ENCODE measurements at regions not wholly inside any gene's neighbourhood (a gene's known extent, or its start where the extent isn't known, plus 50 kb on each side); places are given as distances from the start of the nearest gene placed in this dataset.

DNA sequence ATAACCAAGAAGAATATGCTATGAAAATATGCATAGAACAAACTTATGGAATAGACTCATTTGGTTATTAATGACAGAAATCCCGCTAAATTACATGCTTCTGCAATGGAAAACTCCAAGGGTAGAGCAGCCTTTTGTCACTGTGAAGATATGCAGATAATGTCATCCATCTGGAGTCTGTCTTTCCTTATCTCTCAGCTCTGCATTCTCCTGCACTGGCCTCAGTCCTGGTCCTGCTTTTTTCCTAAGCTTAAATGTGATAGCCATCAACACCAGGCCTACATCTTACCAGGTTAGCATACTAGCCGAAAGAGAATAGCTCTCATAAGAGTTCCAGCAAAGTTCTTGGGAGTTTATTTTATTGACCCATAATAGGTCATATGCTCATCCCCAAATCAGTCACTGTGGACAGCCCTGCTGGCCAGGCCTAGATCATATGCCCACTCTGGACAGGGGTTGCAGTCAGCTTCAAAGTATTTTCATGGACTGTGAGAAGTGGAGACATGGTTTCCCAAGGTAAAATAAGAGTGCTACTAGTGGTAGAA, 86.5 kb upstream of the LEF1 start:
- no peak overlapping the region for H3K4me3 Mint-ChIP-seq
- H3K9me3 Mint-ChIP-seq = peaks cover 2% of the 10 kb centered on the region
- H3K27ac Mint-ChIP-seq = no peak overlapping the region
- TF ChIP-seq, protein P1, sequence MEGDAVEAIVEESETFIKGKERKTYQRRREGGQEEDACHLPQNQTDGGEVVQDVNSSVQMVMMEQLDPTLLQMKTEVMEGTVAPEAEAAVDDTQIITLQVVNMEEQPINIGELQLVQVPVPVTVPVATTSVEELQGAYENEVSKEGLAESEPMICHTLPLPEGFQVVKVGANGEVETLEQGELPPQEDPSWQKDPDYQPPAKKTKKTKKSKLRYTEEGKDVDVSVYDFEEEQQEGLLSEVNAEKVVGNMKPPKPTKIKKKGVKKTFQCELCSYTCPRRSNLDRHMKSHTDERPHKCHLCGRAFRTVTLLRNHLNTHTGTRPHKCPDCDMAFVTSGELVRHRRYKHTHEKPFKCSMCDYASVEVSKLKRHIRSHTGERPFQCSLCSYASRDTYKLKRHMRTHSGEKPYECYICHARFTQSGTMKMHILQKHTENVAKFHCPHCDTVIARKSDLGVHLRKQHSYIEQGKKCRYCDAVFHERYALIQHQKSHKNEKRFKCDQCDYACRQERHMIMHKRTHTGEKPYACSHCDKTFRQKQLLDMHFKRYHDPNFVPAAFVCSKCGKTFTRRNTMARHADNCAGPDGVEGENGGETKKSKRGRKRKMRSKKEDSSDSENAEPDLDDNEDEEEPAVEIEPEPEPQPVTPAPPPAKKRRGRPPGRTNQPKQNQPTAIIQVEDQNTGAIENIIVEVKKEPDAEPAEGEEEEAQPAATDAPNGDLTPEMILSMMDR (IDR thresholded peaks at IDR 0.05; ENCODE audit: unreplicated experiment in 3 of 3) = no peak
- H3K36me3 Mint-ChIP-seq (ENCODE audit: low read depth) = no peaks in the 10 kb centered on the region
- H3K4me1 Mint-ChIP-seq = peaks cover 21% of the 10 kb centered on the region
- H3K27me3 Mint-ChIP-seq (ENCODE audit: low read depth) = no peaks in the 10 kb centered on the region

DNA sequence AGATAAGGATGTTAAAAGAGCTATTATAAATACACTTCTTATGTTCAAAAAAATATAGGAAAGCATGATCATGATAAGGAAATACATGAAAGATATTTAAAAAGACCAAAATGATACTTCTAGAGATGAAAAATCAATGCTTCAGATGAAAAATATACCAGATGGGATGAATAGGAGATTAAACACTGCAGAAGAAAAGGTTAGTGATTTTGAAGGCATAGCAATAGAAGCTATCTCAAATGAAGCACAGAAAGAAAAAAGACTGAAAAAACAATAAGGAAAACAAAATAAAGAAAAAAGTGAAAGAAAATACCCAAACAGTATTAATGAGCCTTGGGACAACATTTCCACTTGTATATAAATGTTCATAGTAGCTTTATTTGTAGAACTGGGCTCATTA, 80.7 kb upstream of the LEF1 start:
- TF ChIP-seq, protein P1 (IDR thresholded peaks at IDR 0.05; ENCODE audit: unreplicated experiment in 3 of 3) = no peak
- H3K4me1 Mint-ChIP-seq = peaks cover 24% of the 10 kb centered on the region
- peaks cover 5% of the 10 kb centered on the region for H3K36me3 Mint-ChIP-seq (ENCODE audit: low read depth)
- H3K9me3 Mint-ChIP-seq = peaks cover 16% of the 10 kb centered on the region
- no peak overlapping the region for H3K27ac Mint-ChIP-seq
- H3K27me3 Mint-ChIP-seq (ENCODE audit: low read depth) = no peaks in the 10 kb centered on the region
- H3K4me3 Mint-ChIP-seq = no peak overlapping the region

DNA sequence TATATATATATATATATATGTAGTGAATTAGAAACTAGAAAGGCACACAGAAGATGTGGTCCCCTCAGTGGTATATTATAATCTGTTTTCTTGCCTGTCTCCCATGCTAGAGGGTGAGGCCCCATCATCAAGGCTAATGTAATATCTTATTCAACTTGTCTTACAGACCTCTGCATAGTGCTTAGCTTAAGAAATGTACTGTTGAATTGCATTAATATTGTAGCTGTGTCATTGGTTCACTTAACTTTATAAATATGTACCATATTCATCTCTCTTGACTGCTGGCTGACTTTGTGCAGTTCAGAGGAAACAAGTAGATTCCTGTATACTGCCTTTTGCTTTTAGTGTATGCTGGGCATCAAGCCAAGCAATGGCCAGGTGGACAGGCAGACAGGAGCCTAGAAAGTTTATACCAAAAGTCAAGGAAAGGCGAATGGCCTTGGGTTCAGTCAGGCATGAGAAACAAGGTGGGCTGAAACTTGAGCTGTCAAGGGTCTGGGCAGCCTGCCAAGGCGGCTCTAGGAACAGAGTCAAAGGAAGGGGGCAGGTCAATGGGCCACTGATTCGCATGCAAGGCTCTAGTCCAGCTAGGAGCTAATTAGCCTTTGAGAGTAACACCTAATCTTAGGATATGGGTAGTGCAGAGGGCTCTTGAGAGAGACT, 78.8 kb upstream of the LEF1 start:
- no peak overlapping the region for H3K4me3 Mint-ChIP-seq
- H3K27ac Mint-ChIP-seq = peak overlapping the region; percentile 54 to 78 (median 77)
- peaks cover 25% of the 10 kb centered on the region for H3K4me1 Mint-ChIP-seq
- no peaks in the 10 kb centered on the region for H3K27me3 Mint-ChIP-seq (ENCODE audit: low read depth)
- peaks cover 5% of the 10 kb centered on the region for H3K36me3 Mint-ChIP-seq (ENCODE audit: low read depth)
- TF ChIP-seq, protein P1 (IDR thresholded peaks at IDR 0.05; ENCODE audit: unreplicated experiment in 3 of 3) = no peak
- peaks cover 16% of the 10 kb centered on the region for H3K9me3 Mint-ChIP-seq

DNA sequence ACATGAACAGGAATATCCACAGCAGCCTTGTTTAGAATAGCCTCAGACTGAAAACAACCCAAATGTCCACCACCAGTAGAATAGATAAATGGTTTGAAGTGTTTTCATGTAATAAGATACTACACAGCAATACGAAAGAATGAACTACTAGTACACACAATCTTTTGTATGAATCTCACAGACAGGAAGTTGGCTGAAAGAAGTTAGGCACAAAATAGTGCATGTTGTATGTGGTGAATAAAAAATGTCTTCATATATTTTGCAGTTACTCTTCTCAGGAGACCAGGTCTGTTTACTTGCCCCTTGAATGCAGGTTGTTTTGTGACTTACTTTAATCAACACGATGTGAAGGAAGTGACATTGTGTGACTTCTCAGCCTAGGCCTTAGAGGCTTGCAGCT, 75.9 kb upstream of the LEF1 start:
- Mint-ChIP-seq H3K4me1 (peaks cover 25% of the 10 kb centered on the region), H3K9me3 (peaks cover 13% of the 10 kb centered on the region), H3K4me3 (no peak overlapping the region), H3K27me3 (ENCODE audit: low read depth) (no peaks in the 10 kb centered on the region), H3K27ac (no peak overlapping the region), H3K36me3 (ENCODE audit: low read depth) (peaks cover 5% of the 10 kb centered on the region)
- TF ChIP-seq, protein P1 (IDR thresholded peaks at IDR 0.05; ENCODE audit: unreplicated experiment in 3 of 3) = no peak

DNA sequence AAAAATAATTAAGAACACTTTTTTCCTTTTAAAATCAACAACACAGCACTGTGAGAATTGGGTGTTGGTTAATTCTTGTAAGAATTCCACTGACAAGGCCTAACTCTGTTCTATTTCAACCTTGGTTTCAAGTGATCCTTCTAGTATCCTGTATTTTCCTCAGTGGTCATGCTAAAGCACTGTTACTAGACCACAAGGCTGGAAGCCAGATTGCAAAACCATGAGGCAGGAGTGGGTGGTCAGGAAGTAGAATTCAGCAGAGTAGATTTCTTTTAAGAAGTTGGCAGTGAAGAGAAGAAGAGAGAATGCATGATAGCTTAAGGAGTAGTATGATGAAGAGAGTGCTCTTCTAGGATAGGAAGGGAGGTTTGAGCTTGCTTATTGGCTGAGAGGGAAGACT, 71.6 kb upstream of the LEF1 start:
- Mint-ChIP-seq H3K9me3 (peaks cover 2% of the 10 kb centered on the region), H3K36me3 (ENCODE audit: low read depth) (no peaks in the 10 kb centered on the region), H3K4me1 (peaks cover 5% of the 10 kb centered on the region), H3K27me3 (ENCODE audit: low read depth) (no peaks in the 10 kb centered on the region), H3K4me3 (no peak overlapping the region), H3K27ac (no peak overlapping the region)
- TF ChIP-seq, protein P1 (IDR thresholded peaks at IDR 0.05; ENCODE audit: unreplicated experiment in 3 of 3) = no peak

DNA sequence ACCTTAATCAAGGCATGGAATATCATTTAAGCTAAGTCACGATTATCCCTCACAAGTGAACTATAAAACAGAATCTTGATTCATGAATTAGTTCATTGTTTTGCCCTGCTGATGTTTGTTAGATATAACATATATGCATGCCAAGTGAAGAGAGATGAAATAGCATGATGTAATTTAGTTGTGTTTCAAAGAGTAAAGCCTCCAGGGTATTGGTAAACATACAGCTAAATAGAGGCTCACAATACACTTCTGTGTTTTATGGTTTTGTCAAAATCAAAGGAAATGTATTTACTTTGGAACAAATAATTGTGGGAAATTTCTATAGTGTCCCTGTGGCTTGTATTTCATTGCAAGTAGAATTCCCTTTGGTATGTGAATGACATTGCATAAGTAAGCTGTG, 69.0 kb upstream of the LEF1 start:
- H3K9me3 Mint-ChIP-seq = peaks cover 9% of the 10 kb centered on the region
- no peak overlapping the region for H3K4me3 Mint-ChIP-seq
- no peaks in the 10 kb centered on the region for H3K36me3 Mint-ChIP-seq (ENCODE audit: low read depth)
- H3K4me1 Mint-ChIP-seq = no peaks in the 10 kb centered on the region
- H3K27ac Mint-ChIP-seq = no peak overlapping the region
- TF ChIP-seq, protein P1 (IDR thresholded peaks at IDR 0.05; ENCODE audit: unreplicated experiment in 3 of 3) = no peak
- no peaks in the 10 kb centered on the region for H3K27me3 Mint-ChIP-seq (ENCODE audit: low read depth)

Measured in nephron (organoid).